ENCODE measurements at regions not wholly inside any gene's neighbourhood (a gene's known extent, or its start where the extent isn't known, plus 50 kb on each side); places are given as distances from the start of the nearest gene placed in this dataset.

- no peak for DNase-seq
Measured at GRCh38 chr1:29584362-29584761, 348.0 kb downstream of the PTPRU start.

- DNase-seq, result no peak
Measured at GRCh38 chr1:29583727-29584126, 347.4 kb downstream of the PTPRU start.

- no peak for DNase-seq
Measured at GRCh38 chr1:29581256-29581655, 344.9 kb downstream of the PTPRU start.

GRCh38 chr1:29579821-29580425, 343.6 kb downstream of the PTPRU start:
- no peak for DNase-seq

GRCh38 chr1:29577512-29577911, 341.2 kb downstream of the PTPRU start:
- no peak for DNase-seq

- DNase-seq, result no peak
Measured at GRCh38 chr1:29576510-29576909, 340.2 kb downstream of the PTPRU start.

GRCh38 chr1:29575826-29576225, 339.5 kb downstream of the PTPRU start:
- DNase-seq, result no peak

- DNase-seq, result no peak
Measured at GRCh38 chr1:29575277-29575676, 339.0 kb downstream of the PTPRU start.

- DNase-seq, result no peak
Measured at GRCh38 chr1:29574871-29575270, 338.5 kb downstream of the PTPRU start.

- DNase-seq, result no peak
Measured at GRCh38 chr1:29569971-29570634, 333.8 kb downstream of the PTPRU start.

- DNase-seq, result no peak
Measured at GRCh38 chr1:29567257-29567656, 330.9 kb downstream of the PTPRU start.

- no peak for DNase-seq
Measured at GRCh38 chr1:29565490-29565889, 329.2 kb downstream of the PTPRU start.

- DNase-seq, result no peak
Measured at GRCh38 chr1:29563571-29563970, 327.2 kb downstream of the PTPRU start.

- no peak for DNase-seq
Measured at GRCh38 chr1:29563092-29563491, 326.8 kb downstream of the PTPRU start.

- DNase-seq, result no peak
Measured at GRCh38 chr1:29559056-29559455, 322.7 kb downstream of the PTPRU start.

- DNase-seq, result no peak
Measured at GRCh38 chr1:29557701-29558600, 321.6 kb downstream of the PTPRU start.

- no peak for DNase-seq
Measured at GRCh38 chr1:29557066-29557465, 320.7 kb downstream of the PTPRU start.

- no peak for DNase-seq
Measured at GRCh38 chr1:29556657-29557056, 320.3 kb downstream of the PTPRU start.

GRCh38 chr1:29555043-29555620, 318.8 kb downstream of the PTPRU start:
- no peak for DNase-seq

- no peak for DNase-seq
Measured at GRCh38 chr1:29554208-29554778, 318.0 kb downstream of the PTPRU start.

GRCh38 chr1:29551123-29551936, 315.0 kb downstream of the PTPRU start:
- DNase-seq, result no peak
